Left ventricle myocardium superior (tissue), 1 donor: ENCODE measurements at regions not wholly inside any gene's neighbourhood (a gene's known extent, or its start where the extent isn't known, plus 50 kb on each side); places are given as distances from the start of the nearest gene placed in this dataset.

ENCODE experiments used
- ATAC-seq: fragments of 200-7000 bp; cut with Tn5 transposase; one replicate; pipeline ENCODE4 v1.9.1; 2020; ENCODE audit warnings: mild to moderate bottlenecking, moderate library complexity
- DNase-seq: peaks from one replicate; pipeline ENCODE4 v3.0.0-alpha.2; 2020
- intact Hi-C: fragments of 100-400 bp; cut with micrococcal nuclease; formaldehyde crosslinking; loops from one replicate; pipeline ENCODE4 v1.11.0; 2022
- donor health status: DM: no; HTN: yes; CAD: no; lungs with severe emphysema.

GRCh38 chr12:114738460-114739184 lies 54.6 kb upstream of the TBX3 start:
- no peak for ATAC-seq
- DNase-seq, result no peak
- intact Hi-C loops, result no loop called here

GRCh38 chr12:114735680-114736374 lies 51.9 kb upstream of the TBX3 start:
- DNase-seq, result no peak
- ATAC-seq, result no peak
- intact Hi-C loops, result no loop called here

- intact Hi-C loops, result no loop called here
- ATAC-seq (no peak), DNase-seq (no peak)
These were observed 51.0 kb upstream of the TBX3 start for GRCh38 chr12:114735011-114735410.

DNA sequence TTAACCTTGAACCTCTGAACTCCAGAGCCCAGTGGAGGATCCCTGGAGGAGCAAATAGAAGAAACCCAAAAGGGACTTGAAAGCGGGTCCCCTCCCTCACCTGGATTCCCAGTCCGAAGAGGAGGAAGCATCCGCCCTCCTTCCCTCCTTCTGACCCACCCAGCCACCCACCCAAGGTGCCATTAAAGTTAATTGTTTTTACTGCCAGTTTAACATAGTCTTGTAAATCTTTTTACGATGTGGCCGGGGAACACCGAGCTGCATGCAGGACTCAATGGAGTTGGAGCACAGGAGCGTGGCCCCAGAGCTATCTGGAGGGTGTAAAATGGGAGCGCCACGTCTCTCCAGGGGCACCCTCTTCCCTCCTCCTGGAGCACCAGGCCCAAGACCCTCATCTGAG lies 49.9 kb upstream of the TBX3 start:
- intact Hi-C loops, result no loop called here
- DNase-seq, result no peak
- no peak for ATAC-seq
